Heart right ventricle (tissue), 16 donors: ENCODE measurements at regions not wholly inside any gene's neighbourhood (a gene's known extent, or its start where the extent isn't known, plus 50 kb on each side); places are given as distances from the start of the nearest gene placed in this dataset.

Experiments used
- ATAC-seq, 8 donors: fragments of 200-7000 bp; cut with Tn5 transposase; one replicate each; pipeline ENCODE4 v1.9.1; 2020; ENCODE audit warnings: mild to moderate bottlenecking in 8 of 8, moderate library complexity in 8 of 8, moderate number of reproducible peaks in 1 of 8
- DNase-seq, 2 donors: peaks; one replicate each; pipeline ENCODE4 v3.0.0-alpha.2; 2020
- H3K27ac ChIP-seq, 10 donors: fragments of 200-600 bp; sonication (generic) in 2 of 10; one replicate each; pipeline versions ENCODE4 v1.5.0 to v1.8.0; 2020 to 2022; ENCODE audit warnings: mild to moderate bottlenecking in 3 of 10
- H3K27me3 ChIP-seq, 7 donors: fragments of 200-600 bp; one replicate each; pipeline ENCODE4 v1.8.0; 2021 to 2022; ENCODE audit warnings: mild to moderate bottlenecking in 2 of 7
- H3K36me3 ChIP-seq, 9 donors: fragments of 200-600 bp; sonication (generic) in 1 of 9; one replicate each; pipeline versions ENCODE4 v1.5.0 to v1.8.0; 2020 to 2022; ENCODE audit warnings: mild to moderate bottlenecking in 2 of 9
- H3K4me1 ChIP-seq, 9 donors: fragments of 200-600 bp; sonication (generic) in 1 of 9; one replicate each; pipeline versions ENCODE4 v1.5.0 to v1.8.0; 2020 to 2022; ENCODE audit warnings: mild to moderate bottlenecking in 4 of 9
- H3K4me3 ChIP-seq, 10 donors: fragments of 200-600 bp; sonication (generic) in 2 of 10; one replicate each; pipeline versions ENCODE4 v1.5.0 to v1.8.0; 2020 to 2022; ENCODE audit warnings: mild to moderate bottlenecking in 7 of 10, moderate library complexity in 2 of 10
- H3K9me3 ChIP-seq, 11 donors: fragments of 200-600 bp in 10 of 11; sonication (generic) in 2 of 11; one replicate each; pipeline versions ENCODE4 v1.5.0 to v1.8.0; 2013 to 2022; ENCODE audit warnings: mild to moderate bottlenecking in 2 of 11, control low read depth in 1 of 11, moderate library complexity in 1 of 11
- WGBS, 2 donors: extraction: QIAGEN DNeasy Blood & Tissue Kit; methylation state at CpG; one replicate each; pipeline ENCODE4 v1.1.7; 2013; ENCODE audit warnings: inconsistent platforms in 1 of 2; 5-methylcytosine and 5-hydroxymethylcytosine counted together
- intact Hi-C, 10 donors: fragments of 100-400 bp; cut with DNase I; formaldehyde crosslinking; loops; one replicate each; pipeline versions ENCODE4 v1.11.1 to v1.14.2; 2022
- TF ChIP-seq, protein P1 (sequence below), 9 donors: fragments of 200-600 bp; sonication (generic) in 2 of 9; IDR thresholded peaks; one replicate each; pipeline versions ENCODE4 v1.5.0 to v1.8.0; 2021 to 2022; ENCODE audit warnings: antibody characterized with exemption in 9 of 9, mild to moderate bottlenecking in 5 of 9, moderate library complexity in 1 of 9
- donor health status: Arrhythmogenic right ventricular cardiomyopathy.
- donor health status: ischemic (EF 13 %, LVEDD 7.1; RV severe dilation, severe dysfunction).
- donor health status: healthy with polysubstance abuse.
- donor health status: DM: no; HTN: yes; CAD: no.
- donor health status: DM: no; HTN: no; CAD: no.
- donor health status: ischemic (EF 25% LVEDD 6.9; RV normal size, moderate dysfunction).
- donor health status: ischemic (EF 25% LVEDD 5.7; RV mildly dilated, moderate dysfunction).
- donor health status: healthy.
- donor health status: DM: yes; HTN: yes; CAD: no.
- donor health status: Ischemic cardiomyopathy.
- donor health status: ischemic (EF 35%, LVEDD 5.7; RV mildly dilated, moderate dysfunction).
- donor health status: nonischemic (EF 11% LVEDD 7.7; RV severe dilation, severe dysfunction).
- donor health status: DM: yes; HTN: yes; CAD: no.
- donor health status: PGD.
- donor health status: ischemic (EF 29% LVEDD 5.4; RV normal size, mild dysfunction).
- donor health status: nonischemic (EF 23%, LVEDD 6.1; RV moderate dilation, normal function).

DNA sequence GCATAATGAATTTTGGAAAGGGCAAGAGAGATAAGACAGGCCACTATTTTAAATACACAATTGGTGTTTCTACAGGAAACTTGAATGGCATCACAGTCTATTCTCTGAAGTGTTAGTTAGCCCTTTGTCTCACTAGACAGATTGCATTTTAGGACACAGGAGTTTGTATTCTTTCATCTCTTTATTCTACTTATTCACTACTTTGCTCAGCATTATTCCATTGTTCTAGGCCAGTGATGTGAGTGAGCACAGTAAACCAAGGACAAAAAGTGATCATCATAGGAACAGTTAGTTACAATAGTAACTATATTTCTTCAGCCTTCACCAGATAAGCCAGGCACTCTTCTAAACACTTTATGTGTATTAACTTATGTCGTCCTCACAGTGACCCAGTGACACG is 150.2 kb upstream of the SLCO3A1 start:
- intact Hi-C loops = loop anchor here in 6 of 10 donors (5.0 to 10.0 kb wide), 6 partner anchors 142 to 401 kb away; partner anchors contain the start of gene SLCO3A1 (in 1 of the 6)
- no peak overlapping the region for H3K27ac ChIP-seq
- WGBS, 2 donors = 90 to 94% methylated on average over 2 of the region's 2 CpGs

DNA sequence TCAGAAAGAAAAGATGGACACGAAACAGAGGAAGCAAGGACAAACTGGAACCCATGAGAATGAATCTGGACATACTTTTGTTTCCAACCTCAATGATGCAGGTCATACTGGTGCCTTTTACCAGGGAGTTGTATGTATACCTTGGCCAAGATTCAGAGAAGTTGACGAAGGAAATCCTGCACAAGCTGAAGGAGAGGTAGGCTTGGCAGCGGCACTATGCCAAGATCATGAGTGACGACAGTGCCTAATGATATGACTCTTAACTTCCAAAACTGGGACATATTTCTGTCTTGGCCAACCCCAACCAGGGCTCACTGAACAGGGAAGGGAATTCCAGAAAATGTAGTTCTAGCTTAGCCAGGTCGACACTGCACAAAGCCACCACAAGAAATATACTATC is 149.2 kb upstream of the SLCO3A1 start:
- TF ChIP-seq, protein P1, sequence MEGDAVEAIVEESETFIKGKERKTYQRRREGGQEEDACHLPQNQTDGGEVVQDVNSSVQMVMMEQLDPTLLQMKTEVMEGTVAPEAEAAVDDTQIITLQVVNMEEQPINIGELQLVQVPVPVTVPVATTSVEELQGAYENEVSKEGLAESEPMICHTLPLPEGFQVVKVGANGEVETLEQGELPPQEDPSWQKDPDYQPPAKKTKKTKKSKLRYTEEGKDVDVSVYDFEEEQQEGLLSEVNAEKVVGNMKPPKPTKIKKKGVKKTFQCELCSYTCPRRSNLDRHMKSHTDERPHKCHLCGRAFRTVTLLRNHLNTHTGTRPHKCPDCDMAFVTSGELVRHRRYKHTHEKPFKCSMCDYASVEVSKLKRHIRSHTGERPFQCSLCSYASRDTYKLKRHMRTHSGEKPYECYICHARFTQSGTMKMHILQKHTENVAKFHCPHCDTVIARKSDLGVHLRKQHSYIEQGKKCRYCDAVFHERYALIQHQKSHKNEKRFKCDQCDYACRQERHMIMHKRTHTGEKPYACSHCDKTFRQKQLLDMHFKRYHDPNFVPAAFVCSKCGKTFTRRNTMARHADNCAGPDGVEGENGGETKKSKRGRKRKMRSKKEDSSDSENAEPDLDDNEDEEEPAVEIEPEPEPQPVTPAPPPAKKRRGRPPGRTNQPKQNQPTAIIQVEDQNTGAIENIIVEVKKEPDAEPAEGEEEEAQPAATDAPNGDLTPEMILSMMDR (IDR thresholded peaks at IDR 0.05) = no peak
- ATAC-seq = peak in 1 of 8 donors; percentile 18
- Histone ChIP-seq H3K4me3 (no peak overlapping the region), H3K36me3 (no peaks in the 10 kb centered on the region), H3K9me3 (peaks cover 0 to 4% (median 0%) of the 10 kb centered on the region in 11 donors), H3K27ac (no peak overlapping the region), H3K27me3 (no peaks in the 10 kb centered on the region), H3K4me1 (peaks cover 0 to 27% (median 6%) of the 10 kb centered on the region in 9 donors)
- DNase-seq = no peak
- intact Hi-C loops = loop anchor here in 6 of 10 donors (2.0 to 10.0 kb wide), 7 partner anchors 140 to 402 kb away; partner anchors contain the start of gene SLCO3A1 (in 1 of the 6)
- 52 to 57% methylated on average over 5 of the region's 5 CpGs for WGBS, 2 donors

More for the DNA sequence above, 150.2 kb upstream of the SLCO3A1 start:
- Histone ChIP-seq H3K9me3 (peaks cover 0 to 4% (median 0%) of the 10 kb centered on the region in 11 donors), H3K27me3 (no peaks in the 10 kb centered on the region), H3K4me3 (no peak overlapping the region), H3K4me1 (peaks cover 0 to 27% (median 6%) of the 10 kb centered on the region in 9 donors), H3K36me3 (no peaks in the 10 kb centered on the region)
- ATAC-seq = no peak
- no peak for DNase-seq
- TF ChIP-seq, protein P1 (IDR thresholded peaks at IDR 0.05) = no peak

DNA sequence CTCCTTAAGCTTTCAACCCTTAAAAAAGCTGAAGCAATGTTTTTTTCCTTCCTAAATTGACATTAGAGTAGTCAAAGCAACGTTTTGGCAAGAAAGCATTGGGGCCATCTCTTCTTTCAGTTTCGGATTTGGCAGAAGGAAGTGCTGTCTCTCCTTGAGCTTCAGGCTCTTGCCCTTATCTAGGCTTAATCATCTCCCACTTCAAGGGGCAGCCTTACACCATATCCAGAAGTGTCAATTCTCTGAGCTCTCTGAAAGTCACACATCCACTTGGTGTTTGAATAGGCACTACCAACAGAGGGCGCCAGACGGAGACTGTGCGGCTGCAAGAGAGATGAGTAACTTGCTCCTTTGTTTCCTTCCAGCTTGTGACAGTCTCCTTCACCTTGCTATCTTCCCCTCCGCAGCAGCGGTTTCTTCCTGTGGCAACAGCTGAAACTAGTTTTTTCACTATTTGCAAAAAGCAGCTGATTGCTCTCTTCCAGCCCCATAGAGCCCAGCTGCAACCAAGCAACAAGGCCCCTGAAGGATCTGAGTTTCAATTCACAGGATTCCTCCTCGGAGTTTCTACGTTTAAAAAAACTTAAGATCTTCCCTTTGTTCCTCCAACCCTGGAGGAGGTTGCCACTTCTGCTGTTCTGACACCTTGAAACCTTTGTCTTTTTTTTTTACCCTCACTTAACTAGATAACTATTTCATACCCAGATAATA is 147.0 kb upstream of the SLCO3A1 start:
- H3K27me3 ChIP-seq = no peaks in the 10 kb centered on the region
- H3K27ac ChIP-seq = peak overlapping the region in 5 of 10 donors; percentile 8 to 79 (median 32)
- TF ChIP-seq, protein P1 (IDR thresholded peaks at IDR 0.05) = peak; percentile 77 to 95 (median 93)

DNA sequence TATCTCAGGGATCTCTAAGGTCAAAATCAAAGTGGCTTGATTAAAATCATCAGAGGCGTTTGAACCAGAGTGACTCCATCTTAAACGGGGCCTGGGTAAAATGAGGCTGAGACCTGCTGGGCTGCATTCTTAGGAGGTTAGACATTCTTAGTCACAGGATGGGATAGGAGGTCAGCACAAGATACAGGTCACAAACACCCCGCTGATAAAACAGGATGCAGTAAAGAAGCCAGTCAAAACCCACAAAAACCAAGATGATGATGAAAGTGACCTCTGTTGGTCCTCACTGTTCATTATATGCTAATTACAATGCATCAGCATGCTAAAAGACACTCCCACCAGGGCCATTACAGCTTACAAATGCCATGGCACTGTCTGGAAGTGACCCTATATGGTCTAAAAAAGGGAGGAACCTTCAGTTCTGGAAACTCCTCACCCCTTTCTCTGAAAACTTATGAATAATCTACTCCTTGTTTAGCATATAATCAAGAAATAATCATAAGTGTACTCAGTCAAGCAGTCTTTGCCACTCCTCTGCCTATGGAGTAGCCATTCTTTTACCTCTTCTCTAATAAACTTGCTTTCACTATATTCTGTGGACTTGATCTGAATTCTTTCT is 143.3 kb upstream of the SLCO3A1 start:
- Histone ChIP-seq H3K4me3 (no peak overlapping the region), H3K36me3 (no peaks in the 10 kb centered on the region), H3K27me3 (no peaks in the 10 kb centered on the region), H3K27ac (no peak overlapping the region), H3K4me1 (peaks cover 0 to 19% (median 6%) of the 10 kb centered on the region in 9 donors), H3K9me3 (peaks cover 0 to 4% (median 0%) of the 10 kb centered on the region in 11 donors)
- 74 to 77% methylated on average over 3 of the region's 3 CpGs for WGBS, 2 donors
- intact Hi-C loops = loop anchor here in 2 of 10 donors (5.0 kb wide), 1 partner anchor 142 kb away; the partner anchor contains the start of gene SLCO3A1 (in 2 of the 2)
- no peak for ATAC-seq
- TF ChIP-seq, protein P1 (IDR thresholded peaks at IDR 0.05) = no peak
- no peak for DNase-seq

More for the DNA sequence above, 147.0 kb upstream of the SLCO3A1 start:
- H3K36me3 ChIP-seq = no peaks in the 10 kb centered on the region
- ATAC-seq (peak; percentile 78 to 90 (median 84)), DNase-seq (peak; percentile 62 to 82)
- intact Hi-C loops = loop anchor here (2.0 to 10.0 kb wide), 12 partner anchors 138 to 404 kb away; partner anchors contain the start of gene SLCO3A1 (in 4 of the 10)
- peaks cover 0 to 4% (median 0%) of the 10 kb centered on the region in 11 donors for H3K9me3 ChIP-seq
- H3K4me1 ChIP-seq = peaks cover 0 to 23% (median 6%) of the 10 kb centered on the region in 9 donors
- 20 to 22% methylated on average over 9 of the region's 9 CpGs for whole genome bisulfite sequencing, 2 donors
- H3K4me3 ChIP-seq = peak overlapping the region in 1 of 10 donors; percentile 3
